ENCODE measurements at regions not wholly inside any gene's neighbourhood (a gene's known extent, or its start where the extent isn't known, plus 50 kb on each side); places are given as distances from the start of the nearest gene placed in this dataset.

DNA sequence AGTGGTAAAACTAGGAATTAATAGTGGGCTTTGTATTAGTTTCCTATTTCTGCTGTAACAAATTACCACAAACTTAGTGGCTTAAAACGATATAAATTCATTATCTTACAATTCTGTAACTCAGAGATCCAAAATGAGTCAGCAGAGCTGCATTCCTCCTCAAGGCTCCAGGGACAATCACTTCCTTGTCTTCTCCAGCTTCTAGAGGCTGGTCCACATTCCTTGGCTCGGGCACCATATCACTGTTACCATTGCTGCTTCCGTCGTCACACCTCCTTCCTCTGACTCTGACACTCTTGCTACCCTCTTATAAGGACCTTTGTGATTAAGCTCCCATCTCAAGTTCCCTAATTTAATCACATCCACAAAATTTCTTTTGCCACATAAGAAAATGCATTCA lies 567.8 kb upstream of the KLHL29 start:
- TF ChIP-seq EP300 (IDR thresholded peaks at IDR 0.05) (no peak), POLR2A (IDR thresholded peaks at IDR 0.05) (no peak)
- no peaks in the 10 kb centered on the region for H3K4me1 ChIP-seq (ENCODE audit: insufficient read depth)
- intact Hi-C loops (cut with DNase I): no loop called here
- 54 to 67% (median 60%) methylated on average over 4 of the region's 4 CpGs for WGBS, 3 donors
- no peaks in the 10 kb centered on the region for H3K9me3 ChIP-seq
- H3K4me3 ChIP-seq: no peak overlapping the region
- DNase-seq: no peak
- H3K36me3 ChIP-seq: no peaks in the 10 kb centered on the region
- no peaks in the 10 kb centered on the region for H3K27me3 ChIP-seq
- H3K27ac ChIP-seq: no peak overlapping the region

DNA sequence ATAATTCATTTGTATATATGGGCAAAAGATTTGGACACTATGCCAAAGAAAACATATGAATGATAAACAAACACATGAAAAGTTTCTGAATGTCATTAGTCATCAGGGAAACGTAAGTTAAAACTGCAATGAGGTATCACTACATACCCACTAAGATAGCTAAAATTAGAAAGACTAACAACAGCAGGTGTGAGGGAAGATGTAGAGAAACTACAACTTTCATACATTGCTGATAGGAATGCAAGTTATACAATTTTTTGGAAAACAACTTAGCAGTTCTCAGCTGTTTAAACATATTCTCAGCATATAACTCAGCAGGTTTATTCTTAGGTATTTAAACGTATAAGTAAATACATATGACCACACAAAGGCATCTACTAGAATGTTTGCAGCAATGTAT lies 563.5 kb upstream of the KLHL29 start:
- Histone ChIP-seq H3K27ac (no peak overlapping the region), H3K36me3 (no peaks in the 10 kb centered on the region), H3K27me3 (no peaks in the 10 kb centered on the region), H3K4me3 (no peak overlapping the region), H3K9me3 (no peaks in the 10 kb centered on the region), H3K4me1 (ENCODE audit: insufficient read depth) (no peaks in the 10 kb centered on the region)
- intact Hi-C loops (cut with DNase I): no loop called here
- WGBS, 3 donors: 35 to 50% (median 36%) methylated on average over 2 of the region's 2 CpGs
- TF ChIP-seq EP300 (IDR thresholded peaks at IDR 0.05) (no peak), POLR2A (IDR thresholded peaks at IDR 0.05) (no peak)
- TF ChIP-seq, protein P1, sequence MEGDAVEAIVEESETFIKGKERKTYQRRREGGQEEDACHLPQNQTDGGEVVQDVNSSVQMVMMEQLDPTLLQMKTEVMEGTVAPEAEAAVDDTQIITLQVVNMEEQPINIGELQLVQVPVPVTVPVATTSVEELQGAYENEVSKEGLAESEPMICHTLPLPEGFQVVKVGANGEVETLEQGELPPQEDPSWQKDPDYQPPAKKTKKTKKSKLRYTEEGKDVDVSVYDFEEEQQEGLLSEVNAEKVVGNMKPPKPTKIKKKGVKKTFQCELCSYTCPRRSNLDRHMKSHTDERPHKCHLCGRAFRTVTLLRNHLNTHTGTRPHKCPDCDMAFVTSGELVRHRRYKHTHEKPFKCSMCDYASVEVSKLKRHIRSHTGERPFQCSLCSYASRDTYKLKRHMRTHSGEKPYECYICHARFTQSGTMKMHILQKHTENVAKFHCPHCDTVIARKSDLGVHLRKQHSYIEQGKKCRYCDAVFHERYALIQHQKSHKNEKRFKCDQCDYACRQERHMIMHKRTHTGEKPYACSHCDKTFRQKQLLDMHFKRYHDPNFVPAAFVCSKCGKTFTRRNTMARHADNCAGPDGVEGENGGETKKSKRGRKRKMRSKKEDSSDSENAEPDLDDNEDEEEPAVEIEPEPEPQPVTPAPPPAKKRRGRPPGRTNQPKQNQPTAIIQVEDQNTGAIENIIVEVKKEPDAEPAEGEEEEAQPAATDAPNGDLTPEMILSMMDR (IDR thresholded peaks at IDR 0.05): no peak
- no peak for DNase-seq

DNA sequence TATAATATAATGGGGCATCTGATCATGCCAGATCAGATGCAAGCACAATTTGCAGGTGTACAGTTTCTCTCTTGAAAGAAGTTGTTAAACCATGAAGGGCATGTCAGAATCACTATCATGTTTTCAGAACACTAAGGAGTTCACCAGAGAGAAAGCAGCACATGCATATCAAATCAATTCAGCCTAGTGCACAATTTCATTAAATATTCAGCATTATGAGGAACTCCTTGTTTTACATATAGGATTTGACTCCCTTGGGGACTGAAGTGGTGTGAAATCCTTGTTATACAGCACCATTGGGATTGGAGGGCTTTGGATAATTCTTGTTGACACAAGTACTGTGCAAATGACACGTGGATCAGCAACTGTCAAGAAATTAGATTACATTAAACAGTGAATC lies 562.1 kb upstream of the KLHL29 start:
- no peaks in the 10 kb centered on the region for H3K36me3 ChIP-seq
- no peaks in the 10 kb centered on the region for H3K9me3 ChIP-seq
- no peak overlapping the region for H3K27ac ChIP-seq
- 64 to 86% (median 75%) methylated on average over 1 of the region's 1 CpG for WGBS, 3 donors
- intact Hi-C loops (cut with DNase I): no loop called here
- H3K27me3 ChIP-seq: no peaks in the 10 kb centered on the region
- TF ChIP-seq EP300 (IDR thresholded peaks at IDR 0.05): no peak
- no peak for TF ChIP-seq POLR2A (IDR thresholded peaks at IDR 0.05)
- no peak for DNase-seq
- H3K4me1 ChIP-seq (ENCODE audit: insufficient read depth): no peaks in the 10 kb centered on the region
- no peak overlapping the region for H3K4me3 ChIP-seq

DNA sequence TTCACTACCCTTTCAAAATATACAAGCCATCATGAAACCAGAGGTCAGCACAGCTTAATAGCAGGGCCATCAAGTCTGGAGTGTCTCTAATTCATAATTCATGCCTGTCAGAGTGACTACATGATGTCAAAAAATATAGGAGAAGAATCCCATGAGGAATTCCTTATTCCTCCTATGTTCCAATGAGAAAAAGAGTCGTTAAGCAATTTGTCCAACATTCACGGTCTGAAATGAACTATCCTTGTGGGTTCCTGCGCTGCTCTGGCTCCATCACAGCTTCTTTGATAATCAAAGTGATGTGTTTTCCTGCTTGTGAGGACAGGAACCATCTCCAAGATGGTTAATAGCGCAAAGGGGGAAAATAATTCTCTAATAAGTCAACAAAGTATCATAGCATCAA lies 560.4 kb upstream of the KLHL29 start:
- intact Hi-C loops (cut with DNase I): no loop called here
- 84 to 89% (median 87%) methylated on average over 4 of the region's 4 CpGs for WGBS, 3 donors
- Histone ChIP-seq H3K27ac (no peak overlapping the region), H3K27me3 (no peaks in the 10 kb centered on the region), H3K9me3 (no peaks in the 10 kb centered on the region), H3K4me1 (ENCODE audit: insufficient read depth) (no peaks in the 10 kb centered on the region), H3K4me3 (no peak overlapping the region), H3K36me3 (no peaks in the 10 kb centered on the region)
- DNase-seq: no peak
- TF ChIP-seq POLR2A (IDR thresholded peaks at IDR 0.05) (no peak), EP300 (IDR thresholded peaks at IDR 0.05) (no peak)
- TF ChIP-seq, protein P1 (IDR thresholded peaks at IDR 0.05): no peak

DNA sequence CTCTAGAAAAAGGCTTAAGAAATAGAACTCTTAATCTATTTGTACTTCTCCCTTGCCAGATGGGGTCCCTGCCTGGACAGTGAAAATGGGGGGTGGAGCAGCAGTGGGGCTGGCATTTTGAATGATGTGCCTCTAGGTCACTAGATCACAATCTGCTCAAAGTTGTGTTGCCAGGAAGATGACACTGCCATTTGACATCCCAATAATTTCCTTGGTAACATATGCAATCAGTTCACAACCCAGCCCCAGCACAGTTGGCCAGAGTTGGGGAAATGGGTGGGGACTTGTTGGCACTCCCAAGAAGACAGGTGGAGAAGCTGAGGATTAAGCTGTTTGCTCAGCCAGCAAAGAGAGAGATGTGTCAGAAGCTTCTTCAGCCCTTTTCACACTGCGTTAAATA lies 558.3 kb upstream of the KLHL29 start:
- Histone ChIP-seq H3K4me1 (ENCODE audit: insufficient read depth) (no peaks in the 10 kb centered on the region), H3K36me3 (no peaks in the 10 kb centered on the region), H3K4me3 (no peak overlapping the region), H3K9me3 (no peaks in the 10 kb centered on the region), H3K27ac (no peak overlapping the region), H3K27me3 (no peaks in the 10 kb centered on the region)
- intact Hi-C loops (cut with DNase I): no loop called here
- TF ChIP-seq POLR2A (IDR thresholded peaks at IDR 0.05): no peak
- TF ChIP-seq, protein P1 (IDR thresholded peaks at IDR 0.05): no peak
- TF ChIP-seq EP300 (IDR thresholded peaks at IDR 0.05): no peak
- 44 to 94% (median 91%) methylated on average over 1 of the region's 1 CpG for WGBS, 3 donors
- no peak for DNase-seq

DNA sequence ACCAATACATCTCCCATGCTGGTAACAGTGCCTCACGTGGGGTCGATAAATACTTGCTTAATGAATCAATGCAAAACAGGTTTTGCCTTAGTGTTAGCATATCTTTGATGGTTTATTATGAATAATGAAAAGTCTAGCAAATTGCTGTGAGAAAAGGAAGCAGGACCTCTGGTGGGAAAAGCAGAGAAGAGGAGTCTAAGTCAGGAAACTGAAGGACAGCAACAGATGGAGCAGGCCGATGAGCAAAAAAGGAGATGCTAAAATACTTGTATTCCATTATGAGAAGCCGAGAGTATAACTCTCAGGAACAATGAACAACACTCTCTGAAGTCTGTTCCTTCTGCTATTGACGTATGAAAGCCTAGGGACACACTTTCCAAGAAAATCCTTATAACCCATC lies 555.2 kb upstream of the KLHL29 start:
- Histone ChIP-seq H3K4me1 (ENCODE audit: insufficient read depth) (no peaks in the 10 kb centered on the region), H3K9me3 (no peaks in the 10 kb centered on the region), H3K27me3 (no peaks in the 10 kb centered on the region), H3K27ac (no peak overlapping the region), H3K36me3 (no peaks in the 10 kb centered on the region), H3K4me3 (no peak overlapping the region)
- intact Hi-C loops (cut with DNase I): no loop called here
- TF ChIP-seq, protein P1 (IDR thresholded peaks at IDR 0.05): no peak
- TF ChIP-seq POLR2A (IDR thresholded peaks at IDR 0.05) (no peak), EP300 (IDR thresholded peaks at IDR 0.05) (no peak)
- WGBS, 3 donors: 79 to 83% (median 80%) methylated on average over 5 of the region's 5 CpGs
- DNase-seq: no peak

Data from ovary (tissue), 7 donors.